T-helper 17 cell (primary cell): ENCODE measurements at regions not wholly inside any gene's neighbourhood (a gene's known extent, or its start where the extent isn't known, plus 50 kb on each side); places are given as distances from the start of the nearest gene placed in this dataset.
"Not testable (repeated sequence)": the region's sequence is repeated elsewhere in the genome, so short reads cannot be mapped to it uniquely, and the experiment has no call there.

ENCODE experiments used
- ATAC-seq: fragments of 150-1000 bp; cut with Tn5 transposase; 2 replicates; pipeline ENCODE4 v1.10.0; 2021; ENCODE audit warnings: mild to moderate bottlenecking, moderate library complexity
- DNase-seq, 3 donors: peaks; one replicate each; pipeline versions ENCODE4 v3.0.0 to v3.0.0-alpha.2; 2020 to 2021
- H3K9me3 ChIP-seq: one replicate; pipeline ENCODE4 v1.7.0; 2013; ENCODE audit warnings: low read length, mild to moderate bottlenecking; ENCODE audit not compliant: control insufficient read depth, poor library complexity, severe bottlenecking
- H3K27ac Mint-ChIP-seq: one replicate; pipeline ENCODE4 v1.8.0; 2022; ENCODE audit warnings: mild to moderate bottlenecking, moderate library complexity, mixed read lengths
- H3K27me3 Mint-ChIP-seq: one replicate; pipeline ENCODE4 v1.8.0; 2022; ENCODE audit warnings: mixed read lengths
- H3K36me3 Mint-ChIP-seq: one replicate; pipeline ENCODE4 v1.8.0; 2022; ENCODE audit warnings: low read depth, mixed read lengths
- H3K4me1 Mint-ChIP-seq: one replicate; pipeline ENCODE4 v1.8.0; 2022; ENCODE audit warnings: mild to moderate bottlenecking, mixed read lengths
- H3K4me3 Mint-ChIP-seq: one replicate; pipeline ENCODE4 v1.8.0; 2022; ENCODE audit warnings: mild to moderate bottlenecking, moderate library complexity, mixed read lengths

DNA sequence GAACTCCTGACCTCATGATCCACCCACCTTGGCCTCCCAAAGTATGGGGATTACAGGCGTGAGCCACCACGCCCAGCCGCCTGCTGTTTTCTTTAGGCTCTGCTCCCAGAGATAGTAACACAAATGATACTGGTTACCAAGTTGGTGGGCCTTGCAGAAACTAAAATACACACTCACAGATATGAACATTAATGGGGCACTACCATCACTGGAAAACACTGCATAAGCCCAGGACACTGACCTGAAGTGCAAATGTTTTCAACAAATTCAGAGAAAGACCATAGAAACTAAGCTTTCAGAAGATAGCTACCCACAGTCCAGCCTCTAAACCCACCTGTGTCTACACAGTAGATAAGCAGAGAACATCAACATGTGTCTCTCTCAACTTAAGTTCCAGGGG, 180.5 kb downstream of the FCRL5 start:
- ATAC-seq, result no peak
- no peaks in the 10 kb centered on the region for H3K9me3 ChIP-seq
- Mint-ChIP-seq H3K4me3 (no peak overlapping the region), H3K36me3 (no peaks in the 10 kb centered on the region), H3K4me1 (peaks cover 3% of the 10 kb centered on the region), H3K27me3 (peaks cover 65% of the 10 kb centered on the region), H3K27ac (no peak overlapping the region)
- DNase-seq, result no peak

DNA sequence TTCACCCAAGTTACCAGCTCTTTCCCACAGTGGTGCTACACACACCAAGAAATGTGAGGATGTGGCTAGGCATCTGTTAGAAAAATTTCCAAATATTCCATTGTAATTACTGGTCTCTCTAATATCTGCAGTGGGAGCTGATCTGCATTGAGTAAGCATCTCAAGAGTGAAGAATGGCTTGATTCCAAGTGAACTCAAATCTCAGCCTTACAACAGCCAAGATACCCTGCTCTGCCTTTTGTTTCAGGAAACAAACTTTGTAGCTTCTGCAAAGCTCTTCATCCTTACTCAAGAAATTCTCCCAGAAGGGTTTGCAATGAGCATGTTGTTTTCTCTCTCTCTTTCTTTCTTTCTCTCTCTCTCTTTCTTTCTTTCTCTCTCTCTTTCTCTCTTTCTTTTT, 181.1 kb downstream of the FCRL5 start:
- H3K27ac Mint-ChIP-seq, result no peak overlapping the region
- H3K36me3 Mint-ChIP-seq, result no peaks in the 10 kb centered on the region
- peaks cover 3% of the 10 kb centered on the region for H3K4me1 Mint-ChIP-seq
- DNase-seq (no peak), ATAC-seq (no peak)
- peaks cover 60% of the 10 kb centered on the region for H3K27me3 Mint-ChIP-seq
- no peak overlapping the region for H3K4me3 Mint-ChIP-seq
- no peaks in the 10 kb centered on the region for H3K9me3 ChIP-seq

DNA sequence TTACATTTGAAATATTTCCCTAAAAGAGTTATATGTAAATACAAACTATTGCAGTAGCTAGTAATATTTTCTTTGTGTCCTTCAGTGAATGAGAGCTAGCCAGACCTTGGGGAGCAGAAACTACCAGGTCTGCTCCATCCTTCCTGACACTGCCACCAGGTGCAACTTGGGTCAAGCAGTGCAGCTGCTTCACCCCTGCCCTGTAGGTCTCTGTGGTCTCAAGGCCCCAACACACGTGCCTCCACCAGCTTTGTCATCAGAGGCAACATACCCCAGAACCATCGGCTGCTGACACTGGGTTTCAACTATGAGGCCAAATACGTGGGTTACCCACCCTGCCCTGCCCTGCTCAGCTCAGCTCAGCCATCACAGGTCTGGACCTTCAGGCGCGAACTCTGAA, 181.6 kb downstream of the FCRL5 start:
- Mint-ChIP-seq H3K4me1 (peaks cover 3% of the 10 kb centered on the region), H3K27me3 (peaks cover 60% of the 10 kb centered on the region), H3K4me3 (no peak overlapping the region), H3K27ac (no peak overlapping the region), H3K36me3 (no peaks in the 10 kb centered on the region)
- H3K9me3 ChIP-seq, result no peaks in the 10 kb centered on the region
- ATAC-seq (no peak), DNase-seq (no peak)

DNA sequence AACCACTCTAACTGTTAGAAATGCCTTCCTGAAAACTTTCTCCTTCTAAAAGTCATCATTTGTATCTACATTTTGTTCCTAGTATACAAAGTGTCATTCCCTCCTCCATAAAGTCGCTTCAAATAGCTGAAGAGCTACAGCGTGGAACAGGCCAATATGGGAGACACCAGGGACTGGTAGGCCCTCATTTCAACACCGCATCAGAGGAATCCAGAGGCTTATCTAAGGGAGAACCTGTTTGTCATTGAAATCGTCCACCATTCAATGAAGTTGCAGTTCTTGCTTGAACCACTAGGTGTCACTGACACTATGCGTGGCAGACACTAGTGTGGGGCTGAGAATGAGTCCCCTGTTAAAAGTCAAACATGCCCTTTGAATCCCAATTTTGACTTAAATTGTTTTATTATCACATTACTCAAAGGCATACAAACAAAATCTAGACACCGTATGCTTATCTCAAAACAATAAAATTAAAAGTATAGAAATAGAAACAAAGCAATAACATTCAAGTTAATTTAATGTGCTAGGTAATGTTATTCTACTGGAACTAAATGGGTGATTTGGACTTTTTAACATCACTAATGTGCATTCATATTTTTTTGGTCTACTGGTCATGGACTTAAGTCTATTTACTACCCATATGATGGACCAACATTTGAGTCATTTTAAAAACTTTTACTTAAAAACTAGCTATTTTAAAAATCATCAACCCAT, 182.3 kb downstream of the FCRL5 start:
- no peak overlapping the region for H3K27ac Mint-ChIP-seq
- H3K36me3 Mint-ChIP-seq, result no peaks in the 10 kb centered on the region
- peak in 1 of 3 donors; percentile 18 for DNase-seq
- ATAC-seq, result peak; percentile 66
- no peaks in the 10 kb centered on the region for H3K9me3 ChIP-seq
- peaks cover 3% of the 10 kb centered on the region for H3K4me1 Mint-ChIP-seq
- H3K27me3 Mint-ChIP-seq, result peaks cover 54% of the 10 kb centered on the region
- H3K4me3 Mint-ChIP-seq, result no peak overlapping the region

DNA sequence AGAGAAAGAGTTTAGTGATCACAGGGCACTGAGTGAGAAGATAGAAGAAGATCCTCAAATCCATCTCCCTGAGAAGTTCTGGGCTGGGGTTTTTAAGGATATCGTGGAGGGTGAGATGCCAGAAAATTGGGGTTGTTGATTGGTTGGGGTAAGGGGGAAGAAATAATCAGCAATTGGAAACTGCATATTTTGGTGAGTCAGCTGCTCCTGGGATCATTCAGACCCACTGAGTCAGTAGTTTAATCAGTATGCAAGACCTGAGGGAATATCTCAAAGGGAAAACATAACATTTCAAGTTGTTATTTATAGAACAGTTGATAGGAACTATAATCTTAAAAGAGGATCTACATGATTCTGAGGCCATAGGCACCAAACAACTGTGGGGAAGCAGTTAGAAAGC, 183.4 kb downstream of the FCRL5 start:
- peaks cover 46% of the 10 kb centered on the region for H3K27me3 Mint-ChIP-seq
- not testable (repeated sequence) for DNase-seq, H3K4me1 Mint-ChIP-seq, H3K9me3 ChIP-seq, ATAC-seq, H3K4me3 Mint-ChIP-seq, H3K27ac Mint-ChIP-seq, H3K36me3 Mint-ChIP-seq

DNA sequence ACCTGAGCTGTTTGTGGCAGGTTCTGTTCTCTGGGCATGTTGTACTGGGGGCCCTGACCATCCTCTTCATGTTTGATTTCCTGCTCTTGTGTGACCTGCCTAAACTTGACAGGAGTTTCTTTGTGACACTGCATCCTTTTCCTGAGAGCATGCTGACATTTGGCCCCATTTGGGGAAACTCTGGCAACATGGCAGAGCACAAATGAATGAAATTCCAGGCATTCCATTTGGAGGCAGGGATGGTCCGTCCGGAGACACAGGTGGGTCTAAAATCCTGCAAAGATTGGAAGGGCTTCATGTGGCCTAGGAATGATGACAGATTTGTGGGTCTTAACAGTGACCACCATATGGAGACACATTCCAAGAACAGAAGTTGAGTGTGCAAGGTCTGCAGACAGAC, 184.0 kb downstream of the FCRL5 start:
- DNase-seq (no peak), ATAC-seq (no peak)
- Mint-ChIP-seq H3K4me1 (peaks cover 3% of the 10 kb centered on the region), H3K27me3 (peaks cover 43% of the 10 kb centered on the region), H3K36me3 (no peaks in the 10 kb centered on the region), H3K27ac (no peak overlapping the region), H3K4me3 (no peak overlapping the region)
- H3K9me3 ChIP-seq, result no peaks in the 10 kb centered on the region

DNA sequence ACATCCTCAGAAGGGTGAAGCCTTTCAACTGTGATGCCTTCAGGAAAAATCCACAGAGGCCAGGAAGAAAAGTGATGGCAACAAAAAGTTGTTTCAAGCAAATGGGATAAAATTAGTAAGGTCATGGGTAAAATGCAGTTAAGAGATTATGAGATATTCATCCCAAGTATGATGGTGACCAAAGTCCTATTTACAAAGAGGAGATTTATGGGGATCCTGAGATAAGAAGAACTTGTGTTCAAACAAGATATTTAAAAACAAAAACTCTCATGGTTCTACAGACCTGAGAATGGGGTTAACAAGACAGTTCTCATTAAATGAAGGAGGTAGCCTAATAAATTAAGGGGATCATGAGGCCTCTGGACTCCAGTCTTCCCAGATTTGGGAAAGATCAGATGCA, 184.4 kb downstream of the FCRL5 start:
- peaks cover 3% of the 10 kb centered on the region for H3K4me1 Mint-ChIP-seq
- H3K27ac Mint-ChIP-seq, result no peak overlapping the region
- H3K27me3 Mint-ChIP-seq, result peaks cover 41% of the 10 kb centered on the region
- ATAC-seq, result no peak
- no peaks in the 10 kb centered on the region for H3K36me3 Mint-ChIP-seq
- no peak overlapping the region for H3K4me3 Mint-ChIP-seq
- DNase-seq, result no peak
- H3K9me3 ChIP-seq, result no peaks in the 10 kb centered on the region

DNA sequence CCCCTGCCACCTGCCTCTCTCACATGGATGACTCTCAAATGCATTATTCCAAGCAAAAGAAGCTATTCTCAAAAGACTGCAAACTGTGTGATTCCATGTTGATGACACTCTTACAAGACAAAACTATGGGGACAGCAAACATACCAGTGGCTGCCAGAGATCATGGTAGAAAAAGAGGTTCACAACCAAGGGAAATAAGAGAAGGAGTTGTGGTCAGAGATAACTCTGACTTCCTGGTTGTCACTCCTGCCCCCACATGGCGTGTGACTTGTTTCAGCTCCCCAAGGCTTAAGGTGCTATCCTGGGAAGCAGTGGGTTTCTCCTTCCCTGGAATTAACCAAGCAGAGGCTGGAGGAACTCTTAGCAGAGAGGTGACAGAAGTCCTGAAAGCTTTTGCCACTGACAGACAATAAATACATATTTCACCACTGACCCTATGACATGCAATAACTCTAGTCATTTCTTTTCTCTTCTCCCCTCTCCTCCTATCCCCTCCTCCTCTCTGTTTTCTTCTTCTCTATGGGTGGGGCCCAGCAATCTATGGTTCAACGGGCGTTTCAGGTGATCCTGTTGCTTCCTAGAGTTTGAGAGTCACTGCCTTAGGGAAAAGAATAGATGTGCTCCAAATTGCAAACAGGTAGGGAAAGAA, 185.1 kb downstream of the FCRL5 start:
- Mint-ChIP-seq H3K4me3 (no peak overlapping the region), H3K36me3 (no peaks in the 10 kb centered on the region), H3K27me3 (peaks cover 40% of the 10 kb centered on the region)

DNA sequence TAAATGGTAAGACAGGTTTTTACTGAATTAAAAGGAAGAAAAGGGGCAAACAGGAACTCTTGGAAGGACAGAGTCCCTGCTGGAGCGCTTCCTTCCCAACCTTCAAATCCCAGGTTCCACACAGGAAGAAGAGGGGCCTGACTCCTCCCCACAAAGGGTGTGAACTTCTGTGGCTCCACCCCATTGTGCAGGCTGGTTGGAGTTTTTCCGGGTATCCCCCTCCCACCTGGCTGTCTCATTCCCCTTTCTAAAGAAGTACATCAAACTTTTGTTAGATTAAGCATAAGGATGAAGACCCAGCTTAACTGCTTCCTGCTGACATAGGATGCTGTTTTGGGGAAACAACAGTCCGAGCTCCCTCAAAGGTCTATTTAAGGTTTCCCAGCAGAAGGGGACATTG, 187.7 kb downstream of the FCRL5 start:
- ATAC-seq, result no peak
- no peak for DNase-seq

More for the DNA sequence above, 185.1 kb downstream of the FCRL5 start:
- DNase-seq (no peak), ATAC-seq (no peak)
- H3K9me3 ChIP-seq, result no peaks in the 10 kb centered on the region
- H3K4me1 Mint-ChIP-seq, result peaks cover 3% of the 10 kb centered on the region
- H3K27ac Mint-ChIP-seq, result no peak overlapping the region

DNA sequence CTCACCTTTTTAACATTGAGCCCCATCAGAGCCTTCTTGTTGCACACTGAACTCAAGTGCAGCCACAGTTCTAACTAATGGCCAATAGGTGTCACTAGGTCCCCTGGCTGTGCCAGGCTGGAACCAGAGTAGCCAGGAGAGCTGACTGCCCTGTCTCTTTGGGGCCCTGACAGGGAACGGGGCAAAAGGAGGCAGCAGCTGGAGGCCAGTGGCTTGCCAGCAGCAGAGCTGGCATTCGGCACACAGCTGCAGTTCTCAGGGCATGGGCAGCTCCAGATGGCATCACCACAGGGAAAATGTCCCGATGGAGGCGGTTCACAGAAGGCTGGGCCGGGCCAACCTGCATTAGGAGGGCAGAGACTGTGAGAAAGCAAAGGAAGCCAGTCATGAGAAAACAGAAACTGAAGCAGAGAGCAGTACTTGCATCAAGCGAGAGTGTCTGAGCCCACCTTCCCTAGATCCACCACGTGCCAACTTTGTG, 188.6 kb downstream of the FCRL5 start:
- DNase-seq (no peak), ATAC-seq (no peak)
- H3K27me3 Mint-ChIP-seq, result peaks cover 50% of the 10 kb centered on the region
- H3K4me1 Mint-ChIP-seq, result peaks cover 2% of the 10 kb centered on the region
- H3K9me3 ChIP-seq, result no peaks in the 10 kb centered on the region
- no peak overlapping the region for H3K4me3 Mint-ChIP-seq
- H3K27ac Mint-ChIP-seq, result no peak overlapping the region
- peaks cover 3% of the 10 kb centered on the region for H3K36me3 Mint-ChIP-seq

More for the DNA sequence above, 187.7 kb downstream of the FCRL5 start:
- H3K27me3 Mint-ChIP-seq, result peaks cover 51% of the 10 kb centered on the region
- no peak overlapping the region for H3K27ac Mint-ChIP-seq
- H3K4me3 Mint-ChIP-seq, result no peak overlapping the region
- H3K36me3 Mint-ChIP-seq, result peaks cover 3% of the 10 kb centered on the region
- peaks cover 4% of the 10 kb centered on the region for H3K4me1 Mint-ChIP-seq
- H3K9me3 ChIP-seq, result no peaks in the 10 kb centered on the region

DNA sequence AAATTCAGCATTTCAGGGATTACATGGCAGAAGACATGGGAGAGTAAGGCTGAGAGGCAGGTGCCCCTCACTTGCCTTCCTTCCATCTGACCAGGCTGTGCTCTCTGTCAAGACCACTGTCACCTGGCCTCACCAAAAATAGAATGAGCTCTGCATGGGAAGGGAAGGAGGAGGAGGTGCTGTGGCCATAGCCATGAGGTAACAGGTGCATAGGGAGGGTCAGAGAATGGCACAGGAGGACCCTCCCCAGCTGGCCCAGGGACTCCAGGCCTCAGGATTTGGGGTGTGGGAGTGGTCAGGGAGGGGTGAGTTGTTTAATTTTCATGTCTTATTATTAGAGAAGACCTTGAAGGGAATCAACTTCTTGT, 192.3 kb downstream of the FCRL5 start:
- H3K4me3 Mint-ChIP-seq, result no peak overlapping the region
- ATAC-seq (no peak), DNase-seq (no peak)
- H3K27me3 Mint-ChIP-seq, result peaks cover 38% of the 10 kb centered on the region
- peaks cover 2% of the 10 kb centered on the region for H3K4me1 Mint-ChIP-seq
- H3K27ac Mint-ChIP-seq, result no peak overlapping the region
- H3K9me3 ChIP-seq, result no peaks in the 10 kb centered on the region
- H3K36me3 Mint-ChIP-seq, result peaks cover 3% of the 10 kb centered on the region

DNA sequence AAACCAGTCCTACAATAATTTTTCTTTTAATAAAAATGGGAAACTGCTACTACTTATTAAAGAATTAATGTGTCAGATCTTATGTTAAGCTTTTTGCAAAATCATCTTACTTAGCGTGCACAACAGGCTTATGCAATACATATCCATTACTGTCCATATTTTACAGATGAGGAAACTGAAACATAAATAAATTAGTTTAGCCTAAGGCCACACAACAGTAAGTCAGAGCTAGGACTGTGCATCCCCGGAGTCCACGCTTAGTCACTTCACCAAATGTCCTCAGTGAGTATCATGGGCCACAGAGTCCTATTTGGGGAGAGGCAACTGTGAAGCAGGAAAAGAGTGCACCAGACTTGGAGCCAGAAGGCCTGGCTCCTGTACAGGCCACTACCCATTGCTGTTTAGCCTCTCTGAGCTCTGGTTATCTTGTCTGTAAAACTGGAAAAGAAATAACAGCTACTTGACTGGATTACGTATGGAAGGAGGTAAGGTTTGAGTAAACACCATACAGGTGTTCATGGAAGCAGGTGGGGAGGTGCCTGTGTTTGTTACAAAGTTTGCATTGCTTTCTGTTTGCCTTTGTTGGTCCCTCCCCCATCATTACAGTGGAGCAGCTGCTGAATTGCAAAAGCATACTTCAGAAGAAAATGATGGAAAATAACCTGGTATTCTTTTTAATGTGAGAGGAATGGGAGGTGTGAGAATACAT, 192.8 kb downstream of the FCRL5 start:
- ATAC-seq (no peak), DNase-seq (no peak)
- peaks cover 38% of the 10 kb centered on the region for H3K27me3 Mint-ChIP-seq
- H3K9me3 ChIP-seq, result no peaks in the 10 kb centered on the region
- H3K4me3 Mint-ChIP-seq, result no peak overlapping the region
- peaks cover 3% of the 10 kb centered on the region for H3K36me3 Mint-ChIP-seq
- H3K4me1 Mint-ChIP-seq, result peaks cover 2% of the 10 kb centered on the region
- H3K27ac Mint-ChIP-seq, result no peak overlapping the region

DNA sequence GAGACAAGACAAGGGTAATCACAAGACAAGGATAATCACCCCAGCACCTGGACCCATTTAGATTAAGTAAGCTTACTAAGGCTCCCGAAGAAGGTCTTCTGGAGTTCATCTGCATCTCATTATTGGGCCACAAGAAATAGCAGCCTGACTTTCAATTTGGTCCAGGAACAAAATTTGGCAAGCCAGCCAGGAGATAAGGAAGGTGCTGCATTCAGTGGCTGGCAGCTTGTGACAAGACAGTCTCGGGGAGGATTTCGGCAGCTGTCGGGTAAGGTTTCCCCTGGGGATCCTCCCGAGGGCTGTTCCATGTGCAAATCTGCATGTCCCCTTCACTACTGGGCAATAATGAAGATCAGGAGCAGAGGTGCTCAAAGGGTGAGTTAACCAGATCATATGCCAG, 195.2 kb downstream of the FCRL5 start:
- Mint-ChIP-seq H3K27ac (no peak overlapping the region), H3K4me1 (peaks cover 2% of the 10 kb centered on the region), H3K4me3 (no peak overlapping the region), H3K27me3 (peaks cover 41% of the 10 kb centered on the region), H3K36me3 (peaks cover 3% of the 10 kb centered on the region)
- DNase-seq (no peak), ATAC-seq (no peak)
- no peaks in the 10 kb centered on the region for H3K9me3 ChIP-seq
